HG03460 (cell line): ENCODE measurements at regions not wholly inside any gene's neighbourhood (a gene's known extent, or its start where the extent isn't known, plus 50 kb on each side); places are given as distances from the start of the nearest gene placed in this dataset.

Experiments used
- ATAC-seq: cut with Tn5 transposase; IDR thresholded peaks from one replicate; pipeline ENCODE4 v1.9.1; 2021; ENCODE audit not compliant: unreplicated experiment

GRCh38 chr18:45298986-45299385, 316.3 kb upstream of the SLC14A2 start:
- no peak for ATAC-seq

GRCh38 chr18:45303026-45303425, 312.2 kb upstream of the SLC14A2 start:
- no peak for ATAC-seq

GRCh38 chr18:45304558-45304957, 310.7 kb upstream of the SLC14A2 start:
- no peak for ATAC-seq

- no peak for ATAC-seq
These were observed 302.6 kb upstream of the SLC14A2 start for GRCh38 chr18:45312555-45313126.

GRCh38 chr18:45316127-45316526, 299.1 kb upstream of the SLC14A2 start:
- ATAC-seq = no peak

GRCh38 chr18:45317948-45318640, 297.2 kb upstream of the SLC14A2 start:
- no peak for ATAC-seq

- ATAC-seq = no peak
These were observed 294.6 kb upstream of the SLC14A2 start for GRCh38 chr18:45320724-45321123.

- ATAC-seq = no peak
These were observed 293.8 kb upstream of the SLC14A2 start for GRCh38 chr18:45321520-45321919.

- no peak for ATAC-seq
These were observed 292.9 kb upstream of the SLC14A2 start for GRCh38 chr18:45322343-45322742.

- no peak for ATAC-seq
These were observed 291.2 kb upstream of the SLC14A2 start for GRCh38 chr18:45324101-45324494.

- ATAC-seq = no peak
These were observed 290.7 kb upstream of the SLC14A2 start for GRCh38 chr18:45324495-45325113.

- ATAC-seq = no peak
These were observed 289.5 kb upstream of the SLC14A2 start for GRCh38 chr18:45325778-45326177.

- ATAC-seq = no peak
These were observed 288.8 kb upstream of the SLC14A2 start for GRCh38 chr18:45326505-45326904.

GRCh38 chr18:45328296-45328695, 287.0 kb upstream of the SLC14A2 start:
- ATAC-seq = no peak

GRCh38 chr18:45328811-45329210, 286.5 kb upstream of the SLC14A2 start:
- no peak for ATAC-seq

GRCh38 chr18:45329316-45329715, 286.0 kb upstream of the SLC14A2 start:
- ATAC-seq = no peak

GRCh38 chr18:45330170-45330594, 285.1 kb upstream of the SLC14A2 start:
- ATAC-seq = no peak

- no peak for ATAC-seq
These were observed 282.4 kb upstream of the SLC14A2 start for GRCh38 chr18:45332871-45333270.

- ATAC-seq = no peak
These were observed 281.1 kb upstream of the SLC14A2 start for GRCh38 chr18:45334191-45334590.

- no peak for ATAC-seq
These were observed 279.8 kb upstream of the SLC14A2 start for GRCh38 chr18:45335282-45336043.

- ATAC-seq = no peak
These were observed 278.8 kb upstream of the SLC14A2 start for GRCh38 chr18:45336448-45336847.

- ATAC-seq = no peak
These were observed 277.8 kb upstream of the SLC14A2 start for GRCh38 chr18:45337477-45337876.
